ENCODE measurements at regions not wholly inside any gene's neighbourhood (a gene's known extent, or its start where the extent isn't known, plus 50 kb on each side); places are given as distances from the start of the nearest gene placed in this dataset.

GRCh38 chr13:76769271-76769791 is 116.9 kb downstream of the KCTD12 start:
- Histone ChIP-seq H3K9me3 (no peaks in the 10 kb centered on the region), H3K27me3 (no peaks in the 10 kb centered on the region), H3K4me3 (no peak overlapping the region), H3K27ac (replicated peaks in 1 of 4) (no peak overlapping the region), H3K36me3 (no peaks in the 10 kb centered on the region), H3K4me1 (peaks cover 5 to 11% (median 7%) of the 10 kb centered on the region in 4 donors)
- intact Hi-C loops (cut with DNase I): no loop called here
- TF ChIP-seq EP300 (IDR thresholded peaks at IDR 0.05) (no peak), POLR2A (IDR thresholded peaks at IDR 0.05; ENCODE audit: low read depth) (no peak), CTCF (IDR thresholded peaks at IDR 0.05) (no peak), POLR2AphosphoS5 (IDR thresholded peaks at IDR 0.05) (no peak)
- DNase-seq (ENCODE audit: extremely low spot score): no peak
- 70% methylated on average over 4 of the region's 4 CpGs for WGBS

- Histone ChIP-seq H3K4me1 (peaks cover 5 to 12% (median 7%) of the 10 kb centered on the region in 4 donors), H3K9me3 (no peaks in the 10 kb centered on the region), H3K36me3 (no peaks in the 10 kb centered on the region), H3K27me3 (no peaks in the 10 kb centered on the region), H3K4me3 (no peak overlapping the region), H3K27ac (replicated peaks in 1 of 4) (no peak overlapping the region)
- WGBS: 88% methylated on average over 1 of the region's 1 CpG
- no peak for DNase-seq (ENCODE audit: extremely low spot score)
- TF ChIP-seq POLR2A (IDR thresholded peaks at IDR 0.05; ENCODE audit: low read depth) (no peak), EP300 (IDR thresholded peaks at IDR 0.05) (no peak), CTCF (IDR thresholded peaks at IDR 0.05) (no peak), POLR2AphosphoS5 (IDR thresholded peaks at IDR 0.05) (no peak)
- intact Hi-C loops (cut with DNase I): no loop called here
Measured at GRCh38 chr13:76768384-76768783, 117.8 kb downstream of the KCTD12 start.

- Histone ChIP-seq H3K27me3 (no peaks in the 10 kb centered on the region), H3K27ac (replicated peaks in 1 of 4) (peak overlapping the region in 3 of 4 donors; percentile 31 to 53 (median 43)), H3K4me3 (no peak overlapping the region), H3K36me3 (no peaks in the 10 kb centered on the region), H3K9me3 (no peaks in the 10 kb centered on the region), H3K4me1 (peaks cover 6 to 25% (median 17%) of the 10 kb centered on the region in 4 donors)
- TF ChIP-seq CTCF (IDR thresholded peaks at IDR 0.05): no peak
- TF ChIP-seq POLR2AphosphoS5 (IDR thresholded peaks at IDR 0.05): no peak
- TF ChIP-seq POLR2A (IDR thresholded peaks at IDR 0.05; ENCODE audit: low read depth): no peak
- no peak for TF ChIP-seq EP300 (IDR thresholded peaks at IDR 0.05)
- DNase-seq (ENCODE audit: extremely low spot score): no peak
- 92% methylated on average over 1 of the region's 1 CpG for WGBS
- intact Hi-C loops (cut with DNase I): no loop called here
Measured at GRCh38 chr13:76764916-76765315, 121.3 kb downstream of the KCTD12 start.

- peak overlapping the region in 3 of 4 donors; percentile 31 to 53 (median 43) for H3K27ac ChIP-seq (replicated peaks in 1 of 4)
- no peak for DNase-seq (ENCODE audit: extremely low spot score)
- no peaks in the 10 kb centered on the region for H3K36me3 ChIP-seq
- WGBS: 71% methylated on average over 1 of the region's 1 CpG
- TF ChIP-seq POLR2A (IDR thresholded peaks at IDR 0.05; ENCODE audit: low read depth): no peak
- peak in 1 of 2 donors; percentile 5 for TF ChIP-seq POLR2AphosphoS5 (IDR thresholded peaks at IDR 0.05)
- intact Hi-C loops (cut with DNase I): no loop called here
- H3K4me1 ChIP-seq: peaks cover 6 to 25% (median 17%) of the 10 kb centered on the region in 4 donors
- no peak overlapping the region for H3K4me3 ChIP-seq
- no peaks in the 10 kb centered on the region for H3K27me3 ChIP-seq
- H3K9me3 ChIP-seq: no peaks in the 10 kb centered on the region
Measured at GRCh38 chr13:76764429-76764828, 121.8 kb downstream of the KCTD12 start.

GRCh38 chr13:76762721-76763120 is 123.5 kb downstream of the KCTD12 start:
- H3K9me3 ChIP-seq: no peaks in the 10 kb centered on the region
- H3K27ac ChIP-seq (replicated peaks in 1 of 4): peak overlapping the region in 1 of 4 donors; percentile 43
- DNase-seq (ENCODE audit: extremely low spot score): no peak
- H3K27me3 ChIP-seq: no peaks in the 10 kb centered on the region
- no peaks in the 10 kb centered on the region for H3K36me3 ChIP-seq
- 35% methylated on average over 2 of the region's 2 CpGs for WGBS
- TF ChIP-seq POLR2A (IDR thresholded peaks at IDR 0.05; ENCODE audit: low read depth) (no peak), CTCF (IDR thresholded peaks at IDR 0.05) (no peak), POLR2AphosphoS5 (IDR thresholded peaks at IDR 0.05) (no peak), EP300 (IDR thresholded peaks at IDR 0.05) (no peak)
- peaks cover 6 to 25% (median 18%) of the 10 kb centered on the region in 4 donors for H3K4me1 ChIP-seq
- intact Hi-C loops (cut with DNase I): no loop called here
- H3K4me3 ChIP-seq: no peak overlapping the region
